ENCODE measurements at regions not wholly inside any gene's neighbourhood (a gene's known extent, or its start where the extent isn't known, plus 50 kb on each side); places are given as distances from the start of the nearest gene placed in this dataset.

GRCh38 chr17:77509089-77509488 lies 368.3 kb downstream of the SEC14L1 start:
- Histone ChIP-seq H3K4me3 (replicated peaks; ENCODE audit: low read depth, low read length) (no peak overlapping the region), H3K36me3 (ENCODE audit: control insufficient read depth, insufficient read depth, low read length) (no peaks in the 10 kb centered on the region), H3K27me3 (replicated peaks; ENCODE audit: control insufficient read depth, insufficient read depth, low read length) (no peaks in the 10 kb centered on the region)
- DNase-seq (ENCODE audit: extremely low read depth, insufficient read length): no peak
- no peak for TF ChIP-seq CTCF (IDR thresholded peaks at IDR 0.05; ENCODE audit: insufficient read depth, low read length, poor library complexity, severe bottlenecking)

- no peak for TF ChIP-seq CTCF (IDR thresholded peaks at IDR 0.05; ENCODE audit: insufficient read depth, low read length, poor library complexity, severe bottlenecking)
Measured at GRCh38 chr17:77509599-77509998, 368.8 kb downstream of the SEC14L1 start.

GRCh38 chr17:77510133-77510796 lies 369.5 kb downstream of the SEC14L1 start:
- TF ChIP-seq CTCF (IDR thresholded peaks at IDR 0.05; ENCODE audit: insufficient read depth, low read length, poor library complexity, severe bottlenecking): no peak
- H3K4me3 ChIP-seq (replicated peaks; ENCODE audit: low read depth, low read length): no peak overlapping the region
- DNase-seq (ENCODE audit: extremely low read depth, insufficient read length): no peak

More at GRCh38 chr17:77509599-77509998, 368.8 kb downstream of the SEC14L1 start:
- Histone ChIP-seq H3K4me3 (replicated peaks; ENCODE audit: low read depth, low read length) (no peak overlapping the region), H3K36me3 (ENCODE audit: control insufficient read depth, insufficient read depth, low read length) (no peaks in the 10 kb centered on the region), H3K27me3 (replicated peaks; ENCODE audit: control insufficient read depth, insufficient read depth, low read length) (no peaks in the 10 kb centered on the region)
- DNase-seq (ENCODE audit: extremely low read depth, insufficient read length): no peak

GRCh38 chr17:77511514-77512061 lies 370.8 kb downstream of the SEC14L1 start:
- H3K27me3 ChIP-seq (replicated peaks; ENCODE audit: control insufficient read depth, insufficient read depth, low read length): no peaks in the 10 kb centered on the region

More at GRCh38 chr17:77510133-77510796, 369.5 kb downstream of the SEC14L1 start:
- Histone ChIP-seq H3K27me3 (replicated peaks; ENCODE audit: control insufficient read depth, insufficient read depth, low read length) (no peaks in the 10 kb centered on the region), H3K36me3 (ENCODE audit: control insufficient read depth, insufficient read depth, low read length) (no peaks in the 10 kb centered on the region)

GRCh38 chr17:77512062-77512946 lies 371.5 kb downstream of the SEC14L1 start:
- Histone ChIP-seq H3K36me3 (ENCODE audit: control insufficient read depth, insufficient read depth, low read length) (no peaks in the 10 kb centered on the region), H3K4me3 (replicated peaks; ENCODE audit: low read depth, low read length) (no peak overlapping the region), H3K27me3 (replicated peaks; ENCODE audit: control insufficient read depth, insufficient read depth, low read length) (no peaks in the 10 kb centered on the region)
- no peak for DNase-seq (ENCODE audit: extremely low read depth, insufficient read length)
- no peak for TF ChIP-seq CTCF (IDR thresholded peaks at IDR 0.05; ENCODE audit: insufficient read depth, low read length, poor library complexity, severe bottlenecking)

More at GRCh38 chr17:77511514-77512061, 370.8 kb downstream of the SEC14L1 start:
- no peak for DNase-seq (ENCODE audit: extremely low read depth, insufficient read length)
- TF ChIP-seq CTCF (IDR thresholded peaks at IDR 0.05; ENCODE audit: insufficient read depth, low read length, poor library complexity, severe bottlenecking): no peak
- Histone ChIP-seq H3K4me3 (replicated peaks; ENCODE audit: low read depth, low read length) (no peak overlapping the region), H3K36me3 (ENCODE audit: control insufficient read depth, insufficient read depth, low read length) (no peaks in the 10 kb centered on the region)

Data from GM06990 (cell line).